ENCODE measurements at regions not wholly inside any gene's neighbourhood (a gene's known extent, or its start where the extent isn't known, plus 50 kb on each side); places are given as distances from the start of the nearest gene placed in this dataset.

DNA sequence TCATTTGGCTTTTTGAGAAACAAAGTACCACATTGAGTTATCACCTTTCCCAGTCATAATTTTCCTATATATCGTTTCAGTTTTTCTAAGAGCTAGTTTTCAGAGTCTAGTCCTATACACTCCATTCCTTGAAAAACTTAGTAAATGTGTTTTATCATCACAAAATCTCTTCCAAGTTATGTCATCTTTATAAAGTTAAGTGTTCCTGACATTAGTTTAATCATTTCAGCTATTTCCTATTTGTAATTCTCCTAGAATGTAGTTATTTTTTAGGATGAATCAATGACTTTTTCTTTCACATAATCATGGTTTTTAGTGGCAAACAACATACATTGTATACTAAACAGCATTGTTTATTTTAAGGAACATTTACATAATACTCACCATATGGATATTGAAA is 191.7 kb upstream of the BET1 start:
- TF ChIP-seq, protein P1, sequence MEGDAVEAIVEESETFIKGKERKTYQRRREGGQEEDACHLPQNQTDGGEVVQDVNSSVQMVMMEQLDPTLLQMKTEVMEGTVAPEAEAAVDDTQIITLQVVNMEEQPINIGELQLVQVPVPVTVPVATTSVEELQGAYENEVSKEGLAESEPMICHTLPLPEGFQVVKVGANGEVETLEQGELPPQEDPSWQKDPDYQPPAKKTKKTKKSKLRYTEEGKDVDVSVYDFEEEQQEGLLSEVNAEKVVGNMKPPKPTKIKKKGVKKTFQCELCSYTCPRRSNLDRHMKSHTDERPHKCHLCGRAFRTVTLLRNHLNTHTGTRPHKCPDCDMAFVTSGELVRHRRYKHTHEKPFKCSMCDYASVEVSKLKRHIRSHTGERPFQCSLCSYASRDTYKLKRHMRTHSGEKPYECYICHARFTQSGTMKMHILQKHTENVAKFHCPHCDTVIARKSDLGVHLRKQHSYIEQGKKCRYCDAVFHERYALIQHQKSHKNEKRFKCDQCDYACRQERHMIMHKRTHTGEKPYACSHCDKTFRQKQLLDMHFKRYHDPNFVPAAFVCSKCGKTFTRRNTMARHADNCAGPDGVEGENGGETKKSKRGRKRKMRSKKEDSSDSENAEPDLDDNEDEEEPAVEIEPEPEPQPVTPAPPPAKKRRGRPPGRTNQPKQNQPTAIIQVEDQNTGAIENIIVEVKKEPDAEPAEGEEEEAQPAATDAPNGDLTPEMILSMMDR (conservative IDR thresholded peaks at IDR 0.05; ENCODE audit: low read depth, low read length): no peak
- TF ChIP-seq FOS (IDR thresholded peaks at IDR 0.05; ENCODE audit: low read depth, low read length) (no peak), BHLHE40 (IDR thresholded peaks at IDR 0.05; ENCODE audit: low read depth, low read length) (no peak), POLR2A (IDR thresholded peaks at IDR 0.05; ENCODE audit: low read depth, low read length) (no peak), MAZ (IDR thresholded peaks at IDR 0.05; ENCODE audit: borderline replicate concordance, low read depth, low read length) (no peak), CHD1 (IDR thresholded peaks at IDR 0.05; ENCODE audit: low read depth, low read length) (no peak)
- TF ChIP-seq, protein P2, sequence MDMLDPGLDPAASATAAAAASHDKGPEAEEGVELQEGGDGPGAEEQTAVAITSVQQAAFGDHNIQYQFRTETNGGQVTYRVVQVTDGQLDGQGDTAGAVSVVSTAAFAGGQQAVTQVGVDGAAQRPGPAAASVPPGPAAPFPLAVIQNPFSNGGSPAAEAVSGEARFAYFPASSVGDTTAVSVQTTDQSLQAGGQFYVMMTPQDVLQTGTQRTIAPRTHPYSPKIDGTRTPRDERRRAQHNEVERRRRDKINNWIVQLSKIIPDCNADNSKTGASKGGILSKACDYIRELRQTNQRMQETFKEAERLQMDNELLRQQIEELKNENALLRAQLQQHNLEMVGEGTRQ (IDR thresholded peaks at IDR 0.05; ENCODE audit: low read depth, low read length): no peak

All from IMR-90 (cell line).